Omental fat pad (tissue), 3 donors: ENCODE measurements at regions not wholly inside any gene's neighbourhood (a gene's known extent, or its start where the extent isn't known, plus 50 kb on each side); places are given as distances from the start of the nearest gene placed in this dataset.

Experiments used
- ATAC-seq: fragments of 150-250 bp; one replicate; pipeline ENCODE4 v1.9.1; 2016; ENCODE audit warnings: mild to moderate bottlenecking, moderate library complexity; ENCODE audit not compliant: low FRiP score
- DNase-seq: peaks from one replicate; pipeline ENCODE4 v3.0.0-alpha.2; 2019; ENCODE audit warnings: low spot score
- TF ChIP-seq, protein P1 (sequence below), 3 donors: fragments of 450-650 bp; IDR thresholded peaks; one replicate each; pipeline ENCODE4 v1.5.1; 2016 to 2017; ENCODE audit warnings: antibody characterized with exemption in 3 of 3, mild to moderate bottlenecking in 3 of 3, moderate library complexity in 2 of 3

DNA sequence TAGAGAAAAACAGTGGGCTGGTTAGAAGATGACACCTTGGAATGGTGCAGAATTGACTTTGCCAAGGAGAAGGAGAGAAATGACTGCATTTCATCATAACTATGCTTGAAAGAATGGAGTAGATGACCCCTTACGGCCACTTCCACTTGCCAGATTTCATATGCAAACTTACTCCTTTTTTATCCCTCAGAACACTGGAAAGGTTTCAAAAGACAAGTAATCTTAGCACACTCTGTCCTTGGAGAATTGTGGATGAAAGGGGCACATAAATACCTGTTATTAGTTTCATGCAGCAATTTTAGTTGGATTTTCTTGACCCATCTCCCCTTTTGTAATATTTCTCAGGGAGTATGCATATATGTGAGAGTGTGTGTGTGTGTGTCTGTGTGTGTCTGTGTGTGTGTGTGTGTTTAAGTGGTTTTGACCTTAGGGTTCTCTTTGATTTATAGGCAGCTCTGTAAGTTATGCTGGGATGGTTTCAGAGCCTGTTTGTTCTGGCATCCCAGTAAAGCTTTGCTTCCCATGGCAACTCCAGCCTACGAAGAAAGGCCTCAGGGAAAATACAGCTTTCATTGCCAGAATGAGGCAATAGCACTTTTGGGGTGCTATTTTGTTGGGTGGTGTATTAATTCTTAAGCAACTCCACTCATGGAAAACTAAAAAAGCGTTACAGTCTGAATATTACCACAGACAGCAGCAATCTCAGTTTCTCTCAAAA lies 122.2 kb upstream of the TP63 start:
- peak; percentile 82 for ATAC-seq
- no peak for DNase-seq
- TF ChIP-seq, protein P1, sequence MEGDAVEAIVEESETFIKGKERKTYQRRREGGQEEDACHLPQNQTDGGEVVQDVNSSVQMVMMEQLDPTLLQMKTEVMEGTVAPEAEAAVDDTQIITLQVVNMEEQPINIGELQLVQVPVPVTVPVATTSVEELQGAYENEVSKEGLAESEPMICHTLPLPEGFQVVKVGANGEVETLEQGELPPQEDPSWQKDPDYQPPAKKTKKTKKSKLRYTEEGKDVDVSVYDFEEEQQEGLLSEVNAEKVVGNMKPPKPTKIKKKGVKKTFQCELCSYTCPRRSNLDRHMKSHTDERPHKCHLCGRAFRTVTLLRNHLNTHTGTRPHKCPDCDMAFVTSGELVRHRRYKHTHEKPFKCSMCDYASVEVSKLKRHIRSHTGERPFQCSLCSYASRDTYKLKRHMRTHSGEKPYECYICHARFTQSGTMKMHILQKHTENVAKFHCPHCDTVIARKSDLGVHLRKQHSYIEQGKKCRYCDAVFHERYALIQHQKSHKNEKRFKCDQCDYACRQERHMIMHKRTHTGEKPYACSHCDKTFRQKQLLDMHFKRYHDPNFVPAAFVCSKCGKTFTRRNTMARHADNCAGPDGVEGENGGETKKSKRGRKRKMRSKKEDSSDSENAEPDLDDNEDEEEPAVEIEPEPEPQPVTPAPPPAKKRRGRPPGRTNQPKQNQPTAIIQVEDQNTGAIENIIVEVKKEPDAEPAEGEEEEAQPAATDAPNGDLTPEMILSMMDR (IDR thresholded peaks at IDR 0.05) = no peak

DNA sequence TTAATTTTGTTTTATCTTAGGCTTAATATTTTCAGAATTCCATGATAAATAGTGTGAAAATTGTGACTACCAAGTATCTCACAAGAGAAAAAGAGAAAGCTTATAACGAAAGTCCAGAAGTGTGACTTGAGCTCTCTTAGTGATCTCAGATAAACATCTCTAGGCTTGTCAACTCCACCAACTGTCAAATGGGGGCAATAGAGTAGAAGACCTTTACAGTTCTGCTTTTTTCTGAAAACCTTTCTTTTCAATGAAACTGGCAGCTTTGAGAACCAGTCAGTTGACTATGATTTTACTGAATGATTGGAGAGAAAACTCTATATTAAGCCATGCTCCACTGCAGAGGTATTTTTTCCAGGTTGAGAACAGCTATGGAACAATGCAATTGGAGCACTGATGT lies 119.2 kb upstream of the TP63 start:
- ATAC-seq (no peak), DNase-seq (no peak)
- TF ChIP-seq, protein P1 (IDR thresholded peaks at IDR 0.05) = no peak

DNA sequence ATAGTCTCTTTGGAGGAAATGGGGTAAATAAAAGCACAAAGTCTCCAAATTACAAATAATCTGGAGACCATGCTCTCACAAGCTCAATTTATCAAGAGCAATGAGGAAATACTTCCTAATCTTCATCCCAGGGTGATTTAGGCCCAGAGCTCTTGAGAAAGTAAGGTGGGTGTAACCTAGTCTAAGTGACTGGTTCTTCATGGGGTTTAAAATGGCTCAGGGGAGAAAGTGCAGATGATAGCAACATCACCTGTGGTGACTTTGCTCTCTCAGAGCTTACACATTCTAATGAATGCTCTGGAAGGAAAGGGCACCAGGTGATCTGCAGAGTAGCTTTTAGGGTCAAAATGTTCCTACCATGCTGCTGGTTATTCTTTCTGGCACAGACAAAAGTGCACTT lies 118.4 kb upstream of the TP63 start:
- TF ChIP-seq, protein P1 (IDR thresholded peaks at IDR 0.05) = no peak
- no peak for DNase-seq
- ATAC-seq = no peak

DNA sequence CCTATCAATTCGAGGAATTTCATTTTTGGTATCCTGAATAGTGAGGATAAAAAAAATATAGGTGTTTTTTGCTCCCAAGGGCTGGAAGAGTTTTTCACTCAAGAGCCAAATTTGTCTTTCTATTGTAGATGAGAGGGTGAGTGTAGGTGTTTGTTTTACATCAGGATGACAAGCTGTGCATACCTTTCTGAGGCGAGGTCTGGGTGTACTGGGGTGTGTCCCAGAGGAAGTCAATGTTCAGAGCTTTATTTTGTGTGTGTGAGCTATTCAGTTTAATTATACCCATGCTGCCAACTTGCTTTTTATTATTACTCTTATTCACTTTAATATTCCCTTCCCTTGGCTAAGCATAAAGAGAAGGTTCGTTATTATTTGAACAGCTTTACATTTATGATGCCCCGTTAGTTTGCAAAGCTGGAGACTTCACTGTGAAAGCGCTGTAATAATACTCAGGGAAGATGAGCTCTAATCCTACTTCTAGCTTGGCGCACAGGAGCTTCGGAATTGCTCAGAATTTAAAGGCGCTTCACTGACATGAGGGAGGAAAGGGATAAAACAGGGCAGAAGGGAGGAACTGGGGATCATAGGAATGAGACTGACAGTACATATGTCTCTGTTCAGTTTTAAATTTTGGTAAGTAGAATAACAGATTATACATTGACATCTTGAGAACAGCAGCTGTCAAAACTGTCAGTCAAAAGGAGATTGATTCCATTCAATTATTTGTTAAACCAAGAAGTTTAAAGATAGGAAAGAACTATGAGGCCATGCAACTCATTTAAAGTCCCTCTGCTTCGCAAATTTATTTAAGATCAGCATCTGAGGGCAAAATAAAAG lies 117.7 kb upstream of the TP63 start:
- no peak for ATAC-seq
- TF ChIP-seq, protein P1 (IDR thresholded peaks at IDR 0.05) = no peak
- no peak for DNase-seq

DNA sequence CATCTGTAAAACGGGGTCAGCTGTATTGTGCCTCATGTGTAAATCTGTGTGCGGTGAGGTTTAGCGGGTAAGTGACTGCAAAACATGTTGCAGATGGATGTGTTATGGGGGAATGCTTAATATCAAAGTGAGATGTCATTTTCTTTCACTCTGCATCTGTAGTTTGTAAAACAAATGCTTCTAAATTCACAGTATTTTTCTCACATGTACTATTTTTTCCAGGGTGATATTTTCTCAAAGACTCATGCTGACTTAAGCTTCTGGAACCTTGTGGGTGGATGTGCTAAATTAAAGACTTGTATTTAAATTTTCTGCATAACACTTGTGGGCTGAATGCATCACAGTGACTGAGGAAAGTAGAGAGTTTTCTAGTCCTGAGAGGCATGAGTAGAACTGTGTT lies 115.2 kb upstream of the TP63 start:
- TF ChIP-seq, protein P1 (IDR thresholded peaks at IDR 0.05) = no peak
- no peak for DNase-seq
- ATAC-seq = no peak

DNA sequence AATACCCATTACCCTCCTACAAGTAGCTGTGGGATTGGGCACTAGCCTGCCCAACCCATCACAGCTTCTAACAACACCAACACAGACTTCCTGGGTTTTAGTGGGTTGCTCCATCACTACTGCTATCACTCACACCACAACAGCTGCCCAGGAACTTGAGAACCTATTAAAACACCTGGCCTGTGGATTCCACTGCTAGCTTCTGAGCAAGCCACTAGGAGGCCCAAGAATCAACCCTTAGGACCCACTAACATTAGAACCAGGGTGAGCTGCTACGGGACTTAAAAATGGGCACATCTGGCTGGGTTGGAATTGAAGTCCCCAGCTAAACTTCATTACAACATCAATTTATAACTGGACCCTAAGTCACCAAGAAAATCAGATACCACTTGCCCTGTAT lies 113.2 kb upstream of the TP63 start:
- no peak for ATAC-seq
- TF ChIP-seq, protein P1 (IDR thresholded peaks at IDR 0.05) = no peak
- no peak for DNase-seq
